Caco-2 (cell line): ENCODE measurements at regions not wholly inside any gene's neighbourhood (a gene's known extent, or its start where the extent isn't known, plus 50 kb on each side); places are given as distances from the start of the nearest gene placed in this dataset.

ENCODE experiments used
- BruUV-seq: library from RNA; stranded (reverse); fragments of 400-500 nt; replicated peaks from 2 replicates; lab custom pipeline; 2021; lab: Mats Ljungman, UMichigan
- CTCF ChIA-PET: fragments of 300-600 bp; sonication (Branson Sonifier 250); formaldehyde crosslinking; loops from one replicate; lab custom pipeline; 2022; ENCODE audit warnings: antibody characterized with exemption; lab: Charles Lee
- POLR2A ChIA-PET: fragments of 300-600 bp; sonication (Branson Sonifier 250); formaldehyde crosslinking; loops from one replicate; lab custom pipeline; 2022; ENCODE audit warnings: antibody characterized with exemption; lab: Charles Lee
- DNase-seq, 2 experiments: peaks; one replicate each; pipeline versions ENCODE4 v3.0.0 to v3.0.0-alpha.2; 2020 to 2022
- H3K27me3 ChIP-seq: replicated peaks from 2 replicates; pipeline ENCODE4 v1.6.0; 2011; ENCODE audit warnings: low read length; ENCODE audit not compliant: control insufficient read depth, insufficient read depth
- H3K36me3 ChIP-seq: 2 replicates; pipeline ENCODE4 v1.5.1; 2011; ENCODE audit warnings: low read length; ENCODE audit not compliant: control insufficient read depth, insufficient read depth
- H3K4me1 ChIP-seq: fragments of 250-450 bp; sonication (Bioruptor Pico); 2 replicates; pipeline ENCODE4 v1.5.1; 2020; ENCODE audit warnings: mild to moderate bottlenecking
- H3K4me3 ChIP-seq: 2 replicates; pipeline ENCODE4 v1.5.1; 2011; ENCODE audit warnings: low read depth, mild to moderate bottlenecking, control low read depth, low read length
- H3K9me3 ChIP-seq: fragments of 250-450 bp; sonication (Bioruptor Pico); 2 replicates; pipeline ENCODE4 v1.5.1; 2020; ENCODE audit warnings: mild to moderate bottlenecking, moderate library complexity
- H3K27ac Mint-ChIP-seq: one replicate; pipeline ENCODE4 v1.8.0; 2022; ENCODE audit warnings: mixed read lengths; ENCODE audit not compliant: unreplicated experiment
- H3K27me3 Mint-ChIP-seq: one replicate; pipeline ENCODE4 v1.8.0; 2022; ENCODE audit warnings: mixed read lengths; ENCODE audit not compliant: insufficient read depth, unreplicated experiment
- H3K36me3 Mint-ChIP-seq: one replicate; pipeline ENCODE4 v1.8.0; 2022; ENCODE audit warnings: mild to moderate bottlenecking, mixed read lengths; ENCODE audit not compliant: insufficient read depth, unreplicated experiment
- H3K4me1 Mint-ChIP-seq: one replicate; pipeline ENCODE4 v1.8.0; 2022; ENCODE audit warnings: low read depth, mixed read lengths; ENCODE audit not compliant: unreplicated experiment
- H3K4me3 Mint-ChIP-seq: one replicate; pipeline ENCODE4 v1.8.0; 2022; ENCODE audit warnings: mild to moderate bottlenecking, moderate library complexity, mixed read lengths; ENCODE audit not compliant: unreplicated experiment
- H3K9me3 Mint-ChIP-seq: one replicate; pipeline ENCODE4 v1.8.0; 2022; ENCODE audit warnings: mixed read lengths; ENCODE audit not compliant: unreplicated experiment
- CTCF ChIP-seq, 2 experiments: fragments of 200-600 bp in 1 of 2; IDR thresholded peaks; 1 replicate in 1 of 2; 2 replicates in 1 of 2; pipeline versions ENCODE4 v1.5.1 to v1.8.0; 2011 to 2022; ENCODE audit warnings: antibody characterized with exemption in 1 of 2, control low read depth in 1 of 2, inconsistent platforms in 1 of 2, low read depth in 1 of 2, low read length in 1 of 2, mild to moderate bottlenecking in 1 of 2, moderate library complexity in 1 of 2; ENCODE audit not compliant: insufficient read depth in 1 of 2, severe bottlenecking in 1 of 2, unreplicated experiment in 1 of 2
- intact Hi-C: fragments of 100-400 bp; cut with micrococcal nuclease; formaldehyde crosslinking; loops from one replicate; pipeline ENCODE4 v1.10.0; 2022; ENCODE audit not compliant: unreplicated experiment

- no peaks in the 10 kb centered on the region for H3K4me1 ChIP-seq
- H3K27me3 ChIP-seq = no peaks in the 10 kb centered on the region
- intact Hi-C loops = no loop called here
- no peaks in the 10 kb centered on the region for H3K27me3 Mint-ChIP-seq
- H3K4me1 Mint-ChIP-seq = no peaks in the 10 kb centered on the region
- no peaks in the 10 kb centered on the region for H3K9me3 ChIP-seq
- POLR2A ChIA-PET = no interaction called here
- no peaks in the 10 kb centered on the region for H3K36me3 ChIP-seq
- no peak overlapping the region for H3K4me3 Mint-ChIP-seq
- no peak overlapping the region for H3K27ac Mint-ChIP-seq
- no peak for TF ChIP-seq CTCF (IDR thresholded peaks at IDR 0.05; ENCODE audit: insufficient read depth in 1 of 2, low read depth in 1 of 2, low read length in 1 of 2, severe bottlenecking in 1 of 2, unreplicated experiment in 1 of 2)
- DNase-seq = no peak
- H3K36me3 Mint-ChIP-seq = no peaks in the 10 kb centered on the region
- no peaks in the 10 kb centered on the region for H3K9me3 Mint-ChIP-seq
- no TSS peak for BruUV-seq
- CTCF ChIA-PET = no interaction called here
- H3K4me3 ChIP-seq = no peak overlapping the region
Observed at GRCh38 chr3:84439476-84439875, 519.3 kb upstream of the CADM2 start.

DNA sequence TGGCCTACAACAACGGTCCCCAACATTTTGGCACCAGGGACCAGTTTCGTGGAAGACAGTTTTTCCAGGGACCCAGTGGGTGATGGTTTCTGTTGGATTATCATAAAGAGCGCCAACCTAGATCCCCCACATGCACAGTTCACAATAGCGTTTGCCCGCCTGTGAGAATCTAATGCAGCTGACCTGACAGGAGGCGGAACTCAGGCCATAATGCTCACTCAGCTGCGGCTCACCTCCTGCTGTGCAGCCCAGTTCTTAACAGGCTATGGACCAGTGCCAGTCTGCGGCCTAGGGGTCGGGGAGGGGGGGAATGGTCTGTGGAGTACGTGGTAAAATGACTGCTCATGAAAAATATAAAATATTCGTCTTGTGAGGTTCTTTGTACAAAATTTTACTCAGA, 518.5 kb upstream of the CADM2 start:
- ChIA-PET CTCF (no interaction called here), POLR2A (no interaction called here)
- Mint-ChIP-seq H3K4me1 (no peaks in the 10 kb centered on the region), H3K27ac (no peak overlapping the region), H3K4me3 (no peak overlapping the region), H3K27me3 (no peaks in the 10 kb centered on the region), H3K9me3 (no peaks in the 10 kb centered on the region), H3K36me3 (no peaks in the 10 kb centered on the region)
- DNase-seq = no peak
- no peak overlapping the region for H3K4me3 ChIP-seq
- no peaks in the 10 kb centered on the region for H3K4me1 ChIP-seq
- no peak for TF ChIP-seq CTCF (IDR thresholded peaks at IDR 0.05; ENCODE audit: insufficient read depth in 1 of 2, low read depth in 1 of 2, low read length in 1 of 2, severe bottlenecking in 1 of 2, unreplicated experiment in 1 of 2)
- intact Hi-C loops = no loop called here
- no peaks in the 10 kb centered on the region for H3K36me3 ChIP-seq
- no peaks in the 10 kb centered on the region for H3K9me3 ChIP-seq
- no peaks in the 10 kb centered on the region for H3K27me3 ChIP-seq
- BruUV-seq = no TSS peak

DNA sequence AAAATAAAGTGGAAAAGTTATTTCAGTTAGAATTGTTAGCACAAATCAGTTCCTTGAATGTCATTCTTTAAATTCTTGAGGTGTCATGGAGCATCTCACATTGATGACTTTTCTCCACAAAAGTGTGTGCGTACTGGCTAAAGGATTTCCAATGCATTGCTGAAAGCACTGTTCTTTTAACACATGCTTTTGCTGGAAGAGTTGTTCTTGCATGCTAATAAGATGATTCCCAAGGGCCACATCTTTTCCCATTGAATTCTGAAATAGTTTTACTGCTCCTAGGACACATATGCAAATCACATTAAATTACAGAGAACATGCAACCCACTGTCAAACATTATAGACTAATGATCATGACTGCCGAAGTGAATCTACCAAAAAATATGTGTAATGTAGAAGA, 516.3 kb upstream of the CADM2 start:
- H3K4me3 Mint-ChIP-seq = no peak overlapping the region
- Histone ChIP-seq H3K4me3 (no peak overlapping the region), H3K27me3 (no peaks in the 10 kb centered on the region), H3K4me1 (no peaks in the 10 kb centered on the region), H3K9me3 (no peaks in the 10 kb centered on the region), H3K36me3 (no peaks in the 10 kb centered on the region)
- intact Hi-C loops = no loop called here
- CTCF ChIA-PET = no interaction called here
- DNase-seq = no peak
- TF ChIP-seq CTCF (IDR thresholded peaks at IDR 0.05; ENCODE audit: insufficient read depth in 1 of 2, low read depth in 1 of 2, low read length in 1 of 2, severe bottlenecking in 1 of 2, unreplicated experiment in 1 of 2) = no peak
- H3K27me3 Mint-ChIP-seq = no peaks in the 10 kb centered on the region
- POLR2A ChIA-PET = no interaction called here
- H3K36me3 Mint-ChIP-seq = no peaks in the 10 kb centered on the region
- BruUV-seq = no TSS peak
- no peaks in the 10 kb centered on the region for H3K4me1 Mint-ChIP-seq
- no peaks in the 10 kb centered on the region for H3K9me3 Mint-ChIP-seq
- no peak overlapping the region for H3K27ac Mint-ChIP-seq
